Upper lobe of left lung (tissue), 4 donors: ENCODE measurements at regions not wholly inside any gene's neighbourhood (a gene's known extent, or its start where the extent isn't known, plus 50 kb on each side); places are given as distances from the start of the nearest gene placed in this dataset.

Experiments used
- CTCF ChIP-seq, 6 experiments: fragments of 450-650 bp in 4 of 6; fragments of 200-600 bp in 2 of 6; sonication (generic) in 2 of 6; IDR thresholded peaks; one replicate each; pipeline ENCODE4 v1.5.1; 2016 to 2019; ENCODE audit warnings: antibody characterized with exemption in 6 of 6
- EP300 ChIP-seq, 4 donors: sonication (generic); formaldehyde crosslinking; IDR thresholded peaks; one replicate each; pipeline ENCODE4 v1.5.1; 2017; ENCODE audit warnings: antibody characterized with exemption in 4 of 4, control low read depth in 2 of 4
- POLR2A ChIP-seq, 4 donors: fragments of 450-650 bp; IDR thresholded peaks; one replicate each; pipeline ENCODE4 v1.5.1; 2016 to 2017; ENCODE audit warnings: antibody characterized with exemption in 4 of 4, mild to moderate bottlenecking in 2 of 4
- POLR2AphosphoS5 ChIP-seq, 2 donors: sonication (generic); formaldehyde crosslinking; IDR thresholded peaks; one replicate each; pipeline ENCODE4 v1.5.1; 2017; ENCODE audit warnings: antibody characterized with exemption in 2 of 2

- no peak for TF ChIP-seq CTCF (IDR thresholded peaks at IDR 0.05)
- TF ChIP-seq POLR2A (IDR thresholded peaks at IDR 0.05), result no peak
- no peak for TF ChIP-seq POLR2AphosphoS5 (IDR thresholded peaks at IDR 0.05)
- no peak for TF ChIP-seq EP300 (IDR thresholded peaks at IDR 0.05)
Observed at GRCh38 chr5:40172721-40173120, 507.0 kb upstream of the PTGER4 start.
